ENCODE measurements at regions not wholly inside any gene's neighbourhood (a gene's known extent, or its start where the extent isn't known, plus 50 kb on each side); places are given as distances from the start of the nearest gene placed in this dataset.

GRCh38 chr15:95659656-95660055 is 670.8 kb upstream of the NR2F2 start:
- intact Hi-C loops (cut with micrococcal nuclease): no loop called here
- H3K4me1 ChIP-seq: no peaks in the 10 kb centered on the region
- peak overlapping the region; percentile 74 for H3K27ac ChIP-seq (replicated peaks)
- H3K9me3 ChIP-seq (replicated peaks): no peaks in the 10 kb centered on the region
- no peaks in the 10 kb centered on the region for H3K36me3 ChIP-seq
- H3K27me3 ChIP-seq (ENCODE audit: low read depth): no peaks in the 10 kb centered on the region
- DNase-seq: peak; percentile 20
- no peak overlapping the region for H3K4me3 ChIP-seq
- TF ChIP-seq CTCF (IDR thresholded peaks at IDR 0.05; ENCODE audit: borderline replicate concordance): no peak

GRCh38 chr15:95662638-95663037 is 667.9 kb upstream of the NR2F2 start:
- intact Hi-C loops (cut with micrococcal nuclease): no loop called here
- H3K9me3 ChIP-seq (replicated peaks): no peaks in the 10 kb centered on the region
- H3K27me3 ChIP-seq (ENCODE audit: low read depth): no peaks in the 10 kb centered on the region
- no peaks in the 10 kb centered on the region for H3K4me1 ChIP-seq
- DNase-seq: no peak
- no peak overlapping the region for H3K27ac ChIP-seq (replicated peaks)
- no peak overlapping the region for H3K4me3 ChIP-seq
- TF ChIP-seq CTCF (IDR thresholded peaks at IDR 0.05; ENCODE audit: borderline replicate concordance): no peak
- H3K36me3 ChIP-seq: no peaks in the 10 kb centered on the region

- no peaks in the 10 kb centered on the region for H3K27me3 ChIP-seq (ENCODE audit: low read depth)
- no peak for DNase-seq
- no peak for TF ChIP-seq CTCF (IDR thresholded peaks at IDR 0.05; ENCODE audit: borderline replicate concordance)
- no peaks in the 10 kb centered on the region for H3K36me3 ChIP-seq
- no peaks in the 10 kb centered on the region for H3K4me1 ChIP-seq
- intact Hi-C loops (cut with micrococcal nuclease): no loop called here
- no peaks in the 10 kb centered on the region for H3K9me3 ChIP-seq (replicated peaks)
- H3K27ac ChIP-seq (replicated peaks): peak overlapping the region; percentile 33
- H3K4me3 ChIP-seq: no peak overlapping the region
Measured at GRCh38 chr15:95663156-95664100, 667.1 kb upstream of the NR2F2 start.

- intact Hi-C loops (cut with micrococcal nuclease): no loop called here
- DNase-seq: no peak
- no peak overlapping the region for H3K4me3 ChIP-seq
- H3K27ac ChIP-seq (replicated peaks): peak overlapping the region; percentile 33
- no peaks in the 10 kb centered on the region for H3K36me3 ChIP-seq
- H3K27me3 ChIP-seq (ENCODE audit: low read depth): no peaks in the 10 kb centered on the region
- H3K9me3 ChIP-seq (replicated peaks): no peaks in the 10 kb centered on the region
- H3K4me1 ChIP-seq: peaks cover 5% of the 10 kb centered on the region
- TF ChIP-seq CTCF (IDR thresholded peaks at IDR 0.05; ENCODE audit: borderline replicate concordance): no peak
Measured at GRCh38 chr15:95664450-95664849, 666.0 kb upstream of the NR2F2 start.

GRCh38 chr15:95669146-95669922 is 661.2 kb upstream of the NR2F2 start:
- no peak for DNase-seq
- Histone ChIP-seq H3K4me3 (peak overlapping the region; percentile 42), H3K9me3 (replicated peaks) (no peaks in the 10 kb centered on the region), H3K27ac (replicated peaks) (peak overlapping the region; percentile 64), H3K4me1 (peaks cover 5% of the 10 kb centered on the region), H3K36me3 (no peaks in the 10 kb centered on the region), H3K27me3 (ENCODE audit: low read depth) (no peaks in the 10 kb centered on the region)
- intact Hi-C loops (cut with micrococcal nuclease): no loop called here
- no peak for TF ChIP-seq CTCF (IDR thresholded peaks at IDR 0.05; ENCODE audit: borderline replicate concordance)

Data from left ventricle myocardium inferior (tissue), 1 donor.